NCI-H2227 (cell line): ENCODE measurements at regions not wholly inside any gene's neighbourhood (a gene's known extent, or its start where the extent isn't known, plus 50 kb on each side); places are given as distances from the start of the nearest gene placed in this dataset.

Experiments
- DNase-seq: peaks from one replicate; lab custom pipeline; 2025; ENCODE audit not compliant: unreplicated experiment; lab: John Stamatoyannopoulos, UW

- no peak for DNase-seq
These were observed 167.7 kb upstream of the PDE10A start for GRCh38 chr6:165830761-165831160.

DNA sequence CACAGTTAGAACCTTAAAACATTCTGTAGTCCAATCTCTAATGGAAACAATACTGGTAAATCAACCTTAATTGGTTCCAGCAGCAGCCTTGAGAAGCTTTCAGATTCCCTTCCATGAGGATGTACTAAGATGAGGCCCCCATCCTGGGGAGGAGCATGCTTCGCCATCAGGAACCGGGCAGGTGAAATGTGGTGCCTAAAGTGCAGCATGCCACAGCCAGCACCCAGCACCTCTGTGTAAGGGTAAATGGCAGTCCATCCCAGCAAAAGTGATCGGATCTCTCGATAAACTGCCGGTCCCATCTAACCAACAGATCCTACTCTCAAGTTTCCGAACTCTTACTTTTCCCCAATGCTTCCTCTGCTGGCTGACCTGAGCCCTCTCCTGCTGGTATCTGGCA is 166.3 kb upstream of the PDE10A start:
- no peak for DNase-seq

- DNase-seq: no peak
These were observed 164.1 kb upstream of the PDE10A start for GRCh38 chr6:165827190-165827518.

DNA sequence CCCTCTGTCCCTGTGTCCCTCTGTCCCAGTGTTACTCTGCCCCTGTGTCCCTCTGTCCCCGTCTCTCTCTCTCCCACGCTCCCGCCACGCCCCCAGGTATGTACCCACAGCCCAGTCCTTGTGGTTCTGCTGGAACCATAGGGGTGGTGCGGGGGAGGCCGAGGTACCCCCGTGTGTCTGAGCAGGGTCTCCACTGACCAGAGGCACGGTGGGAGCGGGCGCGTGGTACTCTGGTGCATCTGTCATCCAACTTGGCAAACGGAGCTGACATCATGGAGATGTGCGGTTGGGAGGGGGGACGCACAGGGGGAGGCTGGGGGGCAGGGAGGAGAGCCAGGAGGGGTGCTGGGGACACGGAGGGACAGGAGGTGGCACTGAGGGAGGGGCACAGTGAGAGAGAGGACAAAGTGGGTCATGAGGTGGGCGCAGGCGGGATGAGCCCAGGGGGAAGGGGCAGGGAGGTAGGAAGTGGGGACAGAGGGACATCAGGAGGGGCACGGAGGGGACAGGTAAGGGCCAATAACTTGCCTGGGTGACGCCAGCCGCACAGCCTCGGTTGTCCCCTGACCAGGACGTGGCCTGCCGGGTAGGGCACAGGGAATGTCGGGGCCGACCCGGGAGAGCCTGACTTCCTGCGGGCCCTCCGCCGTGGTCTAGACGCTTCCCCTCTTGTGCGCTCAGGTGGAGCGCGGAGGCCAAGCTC is 163.6 kb upstream of the PDE10A start:
- no peak for DNase-seq

DNA sequence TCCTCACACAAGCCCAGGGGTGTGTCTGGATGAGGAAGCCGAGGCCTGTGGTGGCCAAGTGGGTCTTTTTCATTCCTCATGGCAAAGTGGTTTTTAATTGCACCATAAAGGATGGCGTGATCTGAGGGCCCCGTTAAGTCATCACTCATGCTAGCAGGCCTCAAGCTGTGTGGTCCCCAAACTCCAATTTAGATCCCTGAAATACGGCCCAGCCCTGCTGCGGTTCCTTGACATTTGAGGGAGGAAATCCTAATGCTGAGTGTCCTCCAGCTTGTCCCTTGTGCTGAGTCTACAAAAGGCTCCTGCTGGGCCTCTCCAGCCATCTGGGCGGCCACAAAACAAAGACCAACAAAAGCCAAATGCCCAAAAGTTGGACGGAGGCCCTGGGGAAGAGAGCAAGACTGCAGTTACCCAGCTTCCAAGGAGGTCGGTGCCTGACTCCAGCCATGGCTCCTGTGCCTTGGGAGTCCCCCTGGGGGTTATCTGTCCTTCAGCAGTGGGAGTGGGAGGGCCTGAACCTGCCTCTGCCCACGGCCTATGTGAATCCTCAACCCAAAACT is 162.3 kb upstream of the PDE10A start:
- DNase-seq: no peak

- no peak for DNase-seq
These were observed 160.7 kb upstream of the PDE10A start for GRCh38 chr6:165823609-165824326.

DNA sequence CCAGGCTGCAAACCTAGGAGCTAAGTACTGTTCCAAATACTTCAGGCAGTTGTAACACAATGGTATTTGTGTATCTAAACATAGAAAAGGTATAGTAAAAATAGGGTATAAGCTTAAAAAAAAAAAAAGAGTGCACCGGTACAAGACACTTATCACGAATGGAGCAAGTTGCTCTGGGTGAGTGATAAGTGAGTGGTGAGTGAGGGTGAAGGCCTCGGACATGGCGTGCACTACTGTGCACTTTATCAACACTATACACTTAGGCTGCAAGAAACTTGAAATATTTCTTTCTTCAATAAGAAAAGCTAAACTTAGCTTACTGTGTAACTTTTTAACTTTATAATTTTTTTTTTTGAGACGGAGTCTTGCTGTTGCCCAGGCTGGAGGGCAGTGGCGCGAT is 159.5 kb upstream of the PDE10A start:
- DNase-seq: no peak

DNA sequence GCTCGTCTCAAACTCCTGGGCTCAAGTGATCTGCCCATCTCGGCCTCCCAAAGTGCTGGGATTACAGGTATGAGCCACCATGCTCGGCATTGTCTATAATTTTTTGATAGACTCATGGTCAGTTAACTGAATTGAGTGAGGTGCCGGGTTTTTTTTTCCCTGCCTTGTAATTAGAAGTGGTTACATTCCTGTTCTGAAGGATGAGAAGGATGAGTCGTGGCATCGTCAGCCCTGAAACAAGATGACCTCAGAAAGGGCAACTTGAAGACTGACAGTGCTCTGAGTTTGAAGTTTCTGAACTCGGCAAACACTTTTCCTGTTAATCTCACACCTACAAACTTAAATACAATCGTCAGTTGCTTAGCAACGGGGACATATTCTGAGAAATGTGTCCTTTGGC is 158.7 kb upstream of the PDE10A start:
- no peak for DNase-seq

DNA sequence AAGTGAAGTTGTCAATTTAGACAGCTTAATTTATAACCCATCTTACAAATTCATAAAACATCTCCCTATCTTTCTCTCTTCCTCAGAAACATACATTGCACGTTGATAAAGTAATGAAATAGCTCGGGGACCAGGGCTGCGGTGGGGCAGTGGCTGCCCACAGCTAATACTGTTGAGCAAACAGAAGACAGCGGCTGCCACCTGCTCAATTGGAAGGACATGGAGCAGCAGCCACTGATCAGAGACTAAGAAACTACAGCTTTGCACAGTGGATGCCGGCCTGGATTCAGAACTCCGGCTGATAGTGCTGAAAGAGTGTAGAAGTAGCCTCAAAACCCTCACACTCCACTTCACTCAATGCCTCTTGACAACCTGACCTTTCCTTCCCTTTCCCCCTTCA is 157.9 kb upstream of the PDE10A start:
- DNase-seq: no peak

DNA sequence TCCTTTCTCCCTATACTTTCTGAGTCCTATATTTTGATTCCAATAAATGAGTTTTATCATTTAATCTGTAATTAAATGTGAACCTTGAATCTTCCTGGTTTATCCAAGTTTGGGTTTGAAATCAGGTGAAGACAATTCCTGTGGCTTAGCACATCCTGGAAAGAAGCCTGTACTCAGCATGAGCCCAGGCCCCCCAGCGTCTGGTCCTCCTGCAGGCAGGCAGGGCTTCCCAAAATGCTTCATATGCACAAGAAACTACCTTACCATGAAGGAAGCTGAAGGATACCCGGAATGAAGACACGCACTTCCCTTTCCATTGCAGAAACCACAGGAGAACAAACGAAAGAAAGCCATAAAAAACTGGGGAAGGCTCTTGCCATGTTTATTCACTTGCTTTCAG is 157.4 kb upstream of the PDE10A start:
- no peak for DNase-seq

DNA sequence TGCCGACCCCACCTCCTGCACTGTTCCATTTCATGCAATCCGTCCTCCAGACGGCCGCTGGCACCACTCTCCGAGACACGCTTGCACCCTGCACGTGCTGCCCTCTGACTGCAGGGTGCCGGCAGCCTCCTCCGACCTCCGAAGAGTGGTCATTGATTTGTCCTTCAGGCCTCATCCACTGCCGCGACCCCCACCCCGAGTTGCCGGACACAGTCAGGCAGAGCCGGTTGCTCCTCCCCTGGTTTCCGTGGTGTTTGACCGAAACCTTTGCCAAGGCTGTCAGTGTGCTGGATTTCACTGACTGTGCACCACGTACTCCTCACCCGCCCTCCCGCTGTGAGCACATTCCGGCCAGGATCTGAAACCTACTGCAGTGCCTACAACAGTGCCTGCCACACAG is 156.4 kb upstream of the PDE10A start:
- DNase-seq: no peak

DNA sequence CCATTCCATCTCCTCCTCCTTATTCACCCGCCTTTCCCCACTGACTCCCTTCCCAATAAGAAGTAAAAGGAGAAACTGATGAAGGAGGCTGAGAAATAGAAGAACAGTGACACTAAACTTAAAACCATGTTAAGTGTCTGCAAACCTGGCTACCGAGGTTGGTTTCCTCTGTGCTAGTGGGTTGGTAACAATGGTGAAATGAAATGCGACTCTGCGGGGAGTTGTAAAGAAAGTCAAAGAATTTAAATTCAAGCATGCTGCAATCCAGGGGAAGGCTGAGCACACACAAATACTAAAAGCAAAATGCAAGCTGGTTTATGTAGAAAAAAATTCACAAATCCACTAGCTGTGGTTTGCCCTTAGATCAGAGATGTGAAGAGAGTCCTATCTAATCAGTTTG is 155.2 kb upstream of the PDE10A start:
- DNase-seq: no peak

- no peak for DNase-seq
These were observed 154.7 kb upstream of the PDE10A start for GRCh38 chr6:165817771-165818170.

GRCh38 chr6:165817148-165817547 is 154.1 kb upstream of the PDE10A start:
- DNase-seq: no peak

DNA sequence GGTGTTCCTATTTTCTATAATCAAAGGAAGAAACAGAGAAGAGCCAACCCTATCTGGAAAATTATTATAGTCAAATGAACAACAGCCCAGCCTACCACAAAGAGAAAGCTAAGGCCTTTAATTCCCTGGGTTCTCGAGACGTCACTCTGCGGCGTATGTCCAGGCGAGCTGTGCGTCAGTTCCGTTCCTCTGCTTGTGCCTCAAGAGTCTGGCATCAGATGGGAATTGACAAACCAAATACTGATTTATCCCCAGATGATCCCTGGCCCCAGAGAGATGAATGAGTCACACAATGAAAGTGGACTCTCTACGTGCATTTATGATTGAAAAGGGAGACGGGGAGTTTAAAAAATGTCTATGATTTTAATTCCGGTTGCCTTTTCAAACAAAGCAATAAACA is 151.6 kb upstream of the PDE10A start:
- DNase-seq: no peak

DNA sequence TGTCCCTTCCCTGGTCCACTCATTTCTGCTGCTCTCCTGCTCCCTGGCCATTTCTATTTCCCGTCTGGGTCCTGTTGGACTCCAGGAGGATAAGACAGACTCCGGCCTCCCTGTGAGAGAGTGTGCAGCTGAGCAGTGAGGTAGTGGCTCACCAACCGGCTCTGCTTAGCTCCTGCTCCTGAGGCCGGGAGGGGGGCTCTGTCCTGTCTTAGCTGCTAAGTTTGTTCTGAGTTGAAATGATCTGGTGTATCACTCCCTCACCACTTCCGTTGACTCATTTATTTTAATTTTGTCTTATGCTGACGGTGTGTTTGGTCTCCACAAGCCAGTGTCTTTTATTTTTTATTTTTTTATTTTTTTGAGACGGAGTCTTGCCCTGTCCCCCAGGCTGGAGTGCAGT is 148.5 kb upstream of the PDE10A start:
- no peak for DNase-seq

- DNase-seq: no peak
These were observed 145.0 kb upstream of the PDE10A start for GRCh38 chr6:165808021-165808420.

- DNase-seq: no peak
These were observed 144.4 kb upstream of the PDE10A start for GRCh38 chr6:165807249-165807960.

DNA sequence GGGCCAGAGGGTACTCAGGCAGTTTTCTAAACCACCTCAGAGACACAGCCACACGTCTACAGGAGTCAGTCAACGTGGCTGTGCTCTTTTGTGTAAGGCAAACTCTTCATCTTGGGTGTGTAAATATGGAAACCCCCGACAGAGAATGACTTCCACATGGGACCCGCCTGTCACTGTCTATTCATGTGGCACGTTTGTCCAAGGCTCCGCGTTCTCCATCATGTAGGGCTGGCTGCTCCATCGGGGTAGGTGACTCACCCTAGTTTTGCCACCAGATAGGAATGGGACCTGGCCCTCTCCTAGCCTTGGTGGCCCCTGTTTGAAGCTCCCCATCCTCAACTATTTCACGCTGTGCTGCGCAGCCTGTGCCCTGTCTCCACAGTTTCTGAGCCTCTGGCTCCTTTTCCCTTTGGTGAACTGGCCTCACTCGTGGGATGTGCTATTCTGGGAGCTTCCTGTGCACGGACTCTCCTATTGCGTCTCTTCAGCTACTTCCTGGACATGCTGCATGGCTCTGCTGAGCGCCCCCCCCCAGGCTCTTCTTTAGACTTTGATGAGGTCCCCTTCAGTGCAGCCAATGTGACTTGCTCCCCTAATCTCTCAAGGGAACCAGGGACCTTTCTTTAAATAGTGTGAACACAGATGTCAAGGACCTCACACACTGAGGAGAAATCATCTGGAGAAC is 143.2 kb upstream of the PDE10A start:
- no peak for DNase-seq

- no peak for DNase-seq
These were observed 142.6 kb upstream of the PDE10A start for GRCh38 chr6:165805636-165806035.

GRCh38 chr6:165805067-165805555 is 142.1 kb upstream of the PDE10A start:
- no peak for DNase-seq
